IMR-90 (cell line): ENCODE measurements at regions not wholly inside any gene's neighbourhood (a gene's known extent, or its start where the extent isn't known, plus 50 kb on each side); places are given as distances from the start of the nearest gene placed in this dataset.

Experiments used
- BHLHE40 ChIP-seq: fragments of 150-350 bp; IDR thresholded peaks from 2 replicates; pipeline ENCODE4 v1.6.1; 2016; ENCODE audit warnings: mild to moderate bottlenecking, low read depth, low read length
- CEBPB ChIP-seq: IDR thresholded peaks from 2 replicates; pipeline ENCODE4 v1.6.1; 2012; ENCODE audit warnings: low read depth, low read length, improper control_type of control experiment
- CHD1 ChIP-seq: IDR thresholded peaks from 2 replicates; pipeline ENCODE4 v1.6.1; 2012; ENCODE audit warnings: low read depth, low read length, improper control_type of control experiment
- CTCF ChIP-seq: conservative IDR thresholded peaks from 2 replicates; pipeline ENCODE4 v1.5.1; 2012; ENCODE audit warnings: mild to moderate bottlenecking, low read depth, low read length, improper control_type of control experiment
- ELK1 ChIP-seq: fragments of 150-350 bp; IDR thresholded peaks from 2 replicates; pipeline ENCODE4 v1.6.1; 2016; ENCODE audit warnings: low read depth, mild to moderate bottlenecking, low read length, moderate library complexity, borderline replicate concordance
- FOS ChIP-seq: fragments of 150-350 bp; IDR thresholded peaks from 2 replicates; pipeline ENCODE4 v1.6.1; 2016; ENCODE audit warnings: low read depth, low read length
- MAFK ChIP-seq: IDR thresholded peaks from 2 replicates; pipeline ENCODE4 v1.6.1; 2012; ENCODE audit warnings: low read depth, low read length, improper control_type of control experiment
- MAZ ChIP-seq: IDR thresholded peaks from 2 replicates; pipeline ENCODE4 v1.6.1; 2012; ENCODE audit warnings: low read depth, mild to moderate bottlenecking, low read length, improper control_type of control experiment, moderate library complexity, borderline replicate concordance
- MXI1 ChIP-seq: IDR thresholded peaks from 2 replicates; pipeline ENCODE4 v1.6.1; 2012; ENCODE audit warnings: low read depth, mild to moderate bottlenecking, low read length, moderate library complexity, borderline replicate concordance
- POLR2A ChIP-seq: IDR thresholded peaks from 2 replicates; pipeline ENCODE4 v1.6.1; 2012; ENCODE audit warnings: mild to moderate bottlenecking, low read depth, low read length
- RFX5 ChIP-seq: IDR thresholded peaks from 2 replicates; pipeline ENCODE4 v1.8.0; 2012; ENCODE audit warnings: low read depth, mild to moderate bottlenecking, low read length, moderate library complexity
- SMC3 ChIP-seq: fragments of 150-350 bp; IDR thresholded peaks from 2 replicates; pipeline ENCODE4 v1.6.1; 2016; ENCODE audit warnings: low read depth, mild to moderate bottlenecking, antibody characterized with exemption, low read length, moderate library complexity
- USF2 ChIP-seq: fragments of 150-350 bp; IDR thresholded peaks from 2 replicates; pipeline ENCODE4 v1.6.1; 2017; ENCODE audit warnings: mild to moderate bottlenecking, antibody characterized with exemption, low read length, low read depth

- TF ChIP-seq CTCF (no peak), POLR2A (no peak), ELK1 (no peak), CEBPB (no peak), USF2 (no peak), RFX5 (no peak), BHLHE40 (no peak), SMC3 (no peak), MXI1 (no peak), MAFK (no peak), CHD1 (no peak), MAZ (no peak), FOS (no peak)
Observed at GRCh38 chr9:80078826-80079225, 507.1 kb downstream of the TLE4 start.
